GM23248 (cell line): ENCODE measurements at regions not wholly inside any gene's neighbourhood (a gene's known extent, or its start where the extent isn't known, plus 50 kb on each side); places are given as distances from the start of the nearest gene placed in this dataset.

Experiments
- DNase-seq: peaks from one replicate; pipeline ENCODE4 v3.0.0-alpha.2; 2015
- H2AFZ ChIP-seq: fragments of 200-600 bp; sonication (generic); 2 replicates; pipeline ENCODE4 v1.6.1; 2016; ENCODE audit warnings: antibody characterized with exemption
- H3F3A ChIP-seq: fragments of 200-600 bp; sonication (generic); 2 replicates; pipeline ENCODE4 v1.6.1; 2016; ENCODE audit warnings: mild to moderate bottlenecking, antibody characterized with exemption, mixed run types; ENCODE audit not compliant: insufficient read depth
- H3K27ac ChIP-seq: fragments of 200-600 bp; sonication (generic); 2 replicates; pipeline ENCODE4 v1.5.1; 2016; ENCODE audit warnings: mild to moderate bottlenecking
- H3K27me3 ChIP-seq: fragments of 200-600 bp; sonication (generic); replicated peaks from 2 replicates; pipeline ENCODE4 v1.6.1; 2016; ENCODE audit warnings: mild to moderate bottlenecking; ENCODE audit not compliant: insufficient read depth
- H3K36me3 ChIP-seq: fragments of 200-600 bp; sonication (generic); 2 replicates; pipeline ENCODE4 v1.6.1; 2016; ENCODE audit warnings: low read depth, mild to moderate bottlenecking
- H3K4me1 ChIP-seq: fragments of 200-600 bp; sonication (generic); 2 replicates; pipeline ENCODE4 v1.6.1; 2016; ENCODE audit warnings: mild to moderate bottlenecking; ENCODE audit not compliant: insufficient read depth
- H3K4me2 ChIP-seq: fragments of 200-600 bp; sonication (generic); one replicate; pipeline ENCODE4 v1.6.1; 2016; ENCODE audit warnings: mild to moderate bottlenecking; ENCODE audit not compliant: unreplicated experiment
- H3K4me3 ChIP-seq: fragments of 200-600 bp; sonication (generic); 2 replicates; pipeline ENCODE4 v1.5.1; 2016; ENCODE audit warnings: mild to moderate bottlenecking
- H3K79me2 ChIP-seq: fragments of 200-600 bp; sonication (generic); 2 replicates; pipeline ENCODE4 v1.6.1; 2016; ENCODE audit warnings: mild to moderate bottlenecking; ENCODE audit not compliant: insufficient read depth
- H3K9ac ChIP-seq: fragments of 200-600 bp; sonication (generic); 2 replicates; pipeline ENCODE4 v1.6.1; 2016; ENCODE audit warnings: mild to moderate bottlenecking
- H3K9me2 ChIP-seq: fragments of 200-600 bp; sonication (generic); 2 replicates; pipeline ENCODE4 v1.6.1; 2016; ENCODE audit warnings: mixed run types, mild to moderate bottlenecking, moderate library complexity; ENCODE audit not compliant: insufficient read depth
- H3K9me3 ChIP-seq: fragments of 200-600 bp; sonication (generic); one replicate; pipeline ENCODE4 v1.6.1; 2017; ENCODE audit warnings: low read depth
- H4K20me1 ChIP-seq: fragments of 200-600 bp; sonication (generic); 2 replicates; pipeline ENCODE4 v1.6.0; 2016; ENCODE audit not compliant: insufficient read depth
- EZH2 ChIP-seq: fragments of 200-600 bp; sonication (generic); IDR thresholded peaks from 2 replicates; pipeline ENCODE4 v1.6.1; 2018; ENCODE audit warnings: antibody characterized with exemption, mild to moderate bottlenecking; ENCODE audit not compliant: insufficient read depth, poor library complexity, severe bottlenecking
- EZH2phosphoT487 ChIP-seq: fragments of 200-600 bp; sonication (generic); IDR thresholded peaks from 2 replicates; pipeline ENCODE4 v1.6.1; 2018; ENCODE audit warnings: antibody characterized with exemption, moderate library complexity, mild to moderate bottlenecking, low read depth; ENCODE audit not compliant: insufficient read depth
- WGBS, 2 experiments: methylation state at CpG; one replicate each; pipeline ENCODE4 v1.1.6; 2015 to 2017; ENCODE audit warnings: low lambda C conversion rate in 2 of 2, low coverage in 1 of 2; ENCODE audit errors: missing lambda C conversion rate in 2 of 2; 5-methylcytosine and 5-hydroxymethylcytosine counted together
- in situ Hi-C: fragments of 300-500 bp; cut with MboI; formaldehyde crosslinking; loops from 2 replicates; pipeline ENCODE4 v1.15.0; 2020

GRCh38 chr9:88653406-88653805 lies 118.4 kb downstream of the NXNL2 start:
- H3K4me1 ChIP-seq = peaks cover 44% of the 10 kb centered on the region
- H3K27ac ChIP-seq = peak overlapping the region; percentile 97

GRCh38 chr9:88653911-88654310 lies 118.9 kb downstream of the NXNL2 start:
- H3K4me3 ChIP-seq = 0 out of 2 replicates have a peak overlapping the region, but pooled peaks have one; percentile 69
- H4K20me1 ChIP-seq = no peaks in the 10 kb centered on the region
- in situ Hi-C loops = no loop called here
- no peak overlapping the region for H2AFZ ChIP-seq
- peaks cover 47% of the 10 kb centered on the region for H3K4me1 ChIP-seq
- peak; percentile 83 for DNase-seq
- TF ChIP-seq EZH2phosphoT487 (no peak), EZH2 (no peak)
- peak overlapping the region; percentile 87 for H3K4me2 ChIP-seq
- no peaks in the 10 kb centered on the region for H3K9me3 ChIP-seq
- peak overlapping the region; percentile 97 for H3K27ac ChIP-seq
- H3K9me2 ChIP-seq = no peaks in the 10 kb centered on the region
- 21 to 23% methylated on average over 3 of the region's 3 CpGs for WGBS, 2 experiments
- no peaks in the 10 kb centered on the region for H3K36me3 ChIP-seq
- H3K9ac ChIP-seq = peak overlapping the region; percentile 76; the same call in 1 of the 2 replicates
- H3K27me3 ChIP-seq = no peaks in the 10 kb centered on the region
- no peaks in the 10 kb centered on the region for H3K79me2 ChIP-seq
- H3F3A ChIP-seq = peaks cover 53% of the 10 kb centered on the region

More at GRCh38 chr9:88653406-88653805, 118.4 kb downstream of the NXNL2 start:
- no peak for DNase-seq
- WGBS, 2 experiments = 3 to 6% methylated on average over 2 of the region's 2 CpGs
- peak overlapping the region; percentile 87 for H3K4me2 ChIP-seq
- H3K9me3 ChIP-seq = no peaks in the 10 kb centered on the region
- H3K27me3 ChIP-seq = no peaks in the 10 kb centered on the region
- no peaks in the 10 kb centered on the region for H3K9me2 ChIP-seq
- no peak overlapping the region for H2AFZ ChIP-seq
- no peaks in the 10 kb centered on the region for H3K79me2 ChIP-seq
- H3F3A ChIP-seq = peaks cover 48% of the 10 kb centered on the region
- peak overlapping the region; percentile 69 for H3K4me3 ChIP-seq
- H3K9ac ChIP-seq = peak overlapping the region; percentile 76
- TF ChIP-seq EZH2phosphoT487 = no peak
- TF ChIP-seq EZH2 = no peak
- in situ Hi-C loops = no loop called here
- H4K20me1 ChIP-seq = no peaks in the 10 kb centered on the region
- H3K36me3 ChIP-seq = no peaks in the 10 kb centered on the region

GRCh38 chr9:88657893-88658292 lies 122.9 kb downstream of the NXNL2 start:
- Histone ChIP-seq H3K9ac (no peak overlapping the region), H3K4me2 (no peak overlapping the region), H3K79me2 (no peaks in the 10 kb centered on the region), H3K36me3 (no peaks in the 10 kb centered on the region), H3K27me3 (no peaks in the 10 kb centered on the region), H3K4me1 (peaks cover 28% of the 10 kb centered on the region), H3K4me3 (no peak overlapping the region), H3K9me3 (no peaks in the 10 kb centered on the region), H3F3A (peaks cover 34% of the 10 kb centered on the region), H4K20me1 (no peaks in the 10 kb centered on the region), H3K9me2 (no peaks in the 10 kb centered on the region), H2AFZ (peak overlapping the region; percentile 6; the same call in 1 of the 2 replicates), H3K27ac (0 out of 2 replicates have a peak overlapping the region, but pooled peaks have one; percentile 3)
- TF ChIP-seq EZH2 (no peak), EZH2phosphoT487 (no peak)
- WGBS, 2 experiments = 10 to 11% methylated on average over 2 of the region's 2 CpGs
- peak; percentile 32 for DNase-seq
- in situ Hi-C loops = no loop called here

GRCh38 chr9:88658311-88658822 lies 123.4 kb downstream of the NXNL2 start:
- in situ Hi-C loops = no loop called here

GRCh38 chr9:88659126-88659525 lies 124.1 kb downstream of the NXNL2 start:
- Histone ChIP-seq H3K36me3 (no peaks in the 10 kb centered on the region), H2AFZ (no peak overlapping the region), H3K79me2 (no peaks in the 10 kb centered on the region), H3K4me3 (no peak overlapping the region), H3K4me1 (peaks cover 16% of the 10 kb centered on the region), H3K27me3 (no peaks in the 10 kb centered on the region), H4K20me1 (no peaks in the 10 kb centered on the region), H3K9me2 (no peaks in the 10 kb centered on the region), H3K9ac (no peak overlapping the region), H3F3A (peaks cover 21% of the 10 kb centered on the region), H3K4me2 (no peak overlapping the region), H3K27ac (no peak overlapping the region), H3K9me3 (no peaks in the 10 kb centered on the region)
- no peak for DNase-seq
- WGBS, 2 experiments = 96 to 97% methylated on average over 2 of the region's 2 CpGs
- in situ Hi-C loops = no loop called here
- no peak for TF ChIP-seq EZH2
- TF ChIP-seq EZH2phosphoT487 = no peak

More at GRCh38 chr9:88658311-88658822, 123.4 kb downstream of the NXNL2 start:
- no peak overlapping the region for H3K4me2 ChIP-seq
- H3F3A ChIP-seq = peaks cover 29% of the 10 kb centered on the region
- no peak overlapping the region for H3K4me3 ChIP-seq
- no peaks in the 10 kb centered on the region for H3K9me2 ChIP-seq
- H3K79me2 ChIP-seq = no peaks in the 10 kb centered on the region
- 18 to 19% methylated on average over 7 of the region's 7 CpGs for WGBS, 2 experiments
- H3K36me3 ChIP-seq = no peaks in the 10 kb centered on the region
- H3K9me3 ChIP-seq = no peaks in the 10 kb centered on the region
- H3K27me3 ChIP-seq = no peaks in the 10 kb centered on the region
- H2AFZ ChIP-seq = peak overlapping the region; percentile 6; the same call in 1 of the 2 replicates
- peaks cover 23% of the 10 kb centered on the region for H3K4me1 ChIP-seq
- no peak for TF ChIP-seq EZH2phosphoT487
- no peak for TF ChIP-seq EZH2
- peak; percentile 45 for DNase-seq
- H4K20me1 ChIP-seq = no peaks in the 10 kb centered on the region
- H3K9ac ChIP-seq = no peak overlapping the region
- 0 out of 2 replicates have a peak overlapping the region, but pooled peaks have one; percentile 3 for H3K27ac ChIP-seq
